ENCODE measurements at regions not wholly inside any gene's neighbourhood (a gene's known extent, or its start where the extent isn't known, plus 50 kb on each side); places are given as distances from the start of the nearest gene placed in this dataset.

DNA sequence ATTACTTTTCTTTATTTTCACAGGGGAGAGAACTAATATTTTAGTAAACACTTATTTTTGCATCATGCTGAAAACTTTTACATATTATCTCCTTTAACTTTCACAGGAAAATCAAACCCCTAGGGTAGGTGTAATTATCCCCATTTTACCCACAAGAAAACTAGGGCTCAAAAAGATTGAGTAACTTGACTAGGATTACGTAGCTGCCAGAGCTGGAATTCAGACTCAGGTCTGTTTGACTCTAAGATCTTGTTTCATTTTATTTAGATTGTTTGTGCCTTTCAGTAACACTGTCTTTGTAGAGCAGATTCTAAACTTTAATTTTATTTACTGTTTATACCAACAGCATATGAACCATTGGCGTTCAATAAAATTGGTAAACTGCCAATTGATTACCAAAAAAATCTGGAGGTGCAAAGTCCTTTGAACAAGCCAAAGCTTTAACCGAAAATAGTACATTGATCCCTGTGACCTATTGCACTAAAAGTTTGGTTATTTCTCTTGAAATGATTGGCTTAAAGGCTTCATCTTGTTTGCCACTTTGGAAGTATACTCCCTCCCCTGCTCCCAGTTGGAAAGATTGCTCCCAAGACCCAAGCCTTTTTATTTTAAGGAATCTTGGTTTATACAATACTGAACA, 71.0 kb upstream of the WDR26 start:
- DNase-seq: no peak

DNA sequence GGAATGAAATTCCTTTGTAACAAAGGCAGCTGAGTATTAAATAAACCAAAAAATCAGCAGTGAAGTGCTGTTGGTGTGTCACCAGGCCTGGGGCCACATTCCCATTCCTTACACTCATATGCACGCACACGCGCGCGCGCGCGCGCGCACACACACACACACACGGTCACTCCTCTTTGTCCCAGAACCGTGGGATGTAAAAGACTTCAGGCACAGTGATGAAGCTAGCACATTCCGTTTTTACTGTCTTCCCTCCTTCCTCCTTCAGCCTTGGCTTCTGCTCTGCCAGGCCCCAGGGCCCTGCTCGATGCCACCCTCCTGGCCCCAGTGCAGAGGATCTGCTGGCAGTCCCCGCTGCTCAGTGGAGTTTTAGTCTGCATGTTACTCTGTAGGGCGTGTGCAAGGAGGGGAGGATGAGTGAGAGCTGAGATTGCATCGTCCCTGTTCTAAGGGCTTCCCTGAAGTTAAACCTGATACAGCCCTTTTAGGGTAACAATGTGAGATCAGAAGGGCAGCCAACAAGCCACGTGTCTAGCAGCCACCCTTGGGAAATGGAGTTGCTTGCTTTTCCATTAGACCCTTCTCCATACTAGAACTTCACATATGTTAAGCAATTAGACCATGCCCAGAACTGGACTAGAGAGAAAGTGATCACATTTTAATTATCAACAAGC, 71.7 kb upstream of the WDR26 start:
- DNase-seq: no peak

DNA sequence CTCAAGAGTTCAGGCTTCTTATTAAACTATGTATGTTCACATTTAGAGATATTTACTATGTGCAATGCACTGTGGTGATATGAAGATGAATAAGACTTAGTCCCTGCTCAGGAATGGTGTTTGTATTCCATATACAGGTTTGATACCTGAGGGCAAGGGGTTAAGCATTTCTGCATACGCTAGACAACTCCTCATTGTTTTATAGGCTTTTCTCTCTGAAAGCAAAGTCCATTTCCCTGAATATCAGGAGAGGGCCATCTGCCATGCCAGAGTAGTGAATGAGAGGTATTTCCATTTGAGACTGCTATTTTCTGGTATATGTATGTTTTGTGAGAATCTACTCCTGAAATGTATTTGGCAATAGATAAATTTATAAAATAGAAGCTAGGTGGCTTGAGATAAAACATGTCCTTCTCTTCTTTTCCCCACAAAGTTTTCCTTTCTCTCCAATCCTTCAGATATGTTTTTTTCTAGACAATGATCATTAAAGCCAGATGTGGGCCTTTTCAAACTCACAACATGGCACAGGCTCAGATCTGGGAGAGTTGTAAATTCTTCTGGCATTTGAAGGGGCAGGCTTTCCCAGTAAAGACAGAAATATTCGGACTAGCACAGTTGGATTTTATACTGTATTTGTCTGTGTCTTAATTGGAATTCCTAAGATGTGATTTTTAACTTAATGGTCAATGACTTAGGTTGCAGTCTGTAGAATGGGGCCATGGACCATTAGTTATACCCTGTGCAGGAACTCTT, 73.3 kb upstream of the WDR26 start:
- no peak for DNase-seq

DNA sequence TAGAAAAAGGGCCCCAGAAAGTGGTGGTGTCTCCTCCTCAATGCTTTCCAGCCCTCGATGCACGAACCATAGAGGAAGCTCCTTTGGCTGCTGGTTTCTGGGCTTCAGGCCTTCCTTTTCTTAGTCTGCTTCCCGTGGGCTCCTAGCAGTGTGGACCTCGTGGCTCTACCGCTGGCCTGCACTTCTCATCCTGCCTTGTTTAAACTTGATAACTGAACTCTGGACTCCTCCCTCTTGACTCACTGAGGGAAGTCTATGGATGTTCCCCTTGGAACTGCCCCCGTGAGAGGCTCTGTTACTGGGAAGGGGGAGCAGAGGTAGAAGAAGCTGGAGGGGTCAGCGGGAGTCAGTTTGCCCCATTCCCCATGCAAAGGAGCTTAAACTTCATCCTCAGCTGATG, 75.3 kb upstream of the WDR26 start:
- DNase-seq: peak in 1 of 2 donors; percentile 31

DNA sequence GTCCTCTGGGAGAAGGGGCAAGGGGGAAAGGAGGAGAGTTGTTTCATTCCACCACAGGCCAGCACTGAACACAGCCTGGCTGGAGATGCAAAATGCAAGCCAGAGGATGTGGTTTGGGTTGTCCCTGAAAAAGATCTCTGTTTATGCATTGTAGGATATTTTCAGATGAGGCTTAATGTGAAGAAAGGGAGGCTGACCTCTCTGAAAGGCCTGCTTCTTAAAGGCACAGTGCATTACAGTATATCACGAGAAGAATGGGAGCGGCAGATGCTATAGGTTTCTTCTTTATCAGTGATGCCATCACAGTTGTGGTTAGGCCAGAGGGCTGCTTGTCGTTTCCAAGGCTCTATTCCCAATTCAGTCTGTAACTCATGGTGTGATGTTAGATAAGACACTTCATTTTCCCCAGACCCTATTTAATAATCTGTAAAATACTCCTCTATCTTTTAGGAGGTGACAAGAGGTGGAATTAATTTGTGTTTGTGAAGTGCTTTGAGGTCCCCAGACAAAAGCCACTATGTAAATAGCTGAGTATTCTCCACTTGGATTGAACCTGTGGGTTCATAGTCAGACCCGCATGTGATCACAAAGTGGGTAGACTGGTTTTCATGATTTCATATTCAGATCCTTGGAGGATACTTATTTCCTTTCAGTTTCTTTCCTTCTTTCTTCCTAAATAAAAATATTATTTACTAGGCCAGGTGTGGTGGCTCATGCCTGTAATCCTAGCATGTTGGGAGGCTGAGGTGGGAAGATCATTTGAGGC, 76.5 kb upstream of the WDR26 start:
- DNase-seq: no peak

DNA sequence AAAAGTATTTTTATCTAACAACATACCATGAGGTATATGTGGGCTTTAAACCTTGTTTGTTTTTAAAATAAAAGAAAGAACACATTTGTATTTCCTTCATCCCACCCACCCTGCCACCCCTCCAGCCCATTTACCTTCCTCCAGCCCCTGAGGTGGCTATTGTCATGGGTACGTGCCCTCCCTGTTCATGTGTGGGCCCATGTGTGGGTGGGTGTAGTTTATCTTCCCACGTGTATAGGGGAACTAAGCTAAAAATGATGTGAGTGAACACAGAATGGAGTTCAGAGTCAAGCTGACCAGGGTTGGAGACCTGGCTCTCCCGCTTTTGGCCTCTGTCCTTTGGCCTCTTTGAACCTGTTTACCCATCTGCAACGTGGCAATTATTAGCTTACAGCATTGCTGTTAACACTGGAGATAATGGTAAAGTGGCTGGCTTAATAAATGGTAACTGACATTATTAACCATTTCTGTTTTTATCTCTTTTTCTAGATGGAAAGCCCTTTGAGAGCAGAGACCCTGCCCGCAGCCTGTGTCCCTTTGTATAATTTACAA, 78.1 kb upstream of the WDR26 start:
- no peak for DNase-seq

DNA sequence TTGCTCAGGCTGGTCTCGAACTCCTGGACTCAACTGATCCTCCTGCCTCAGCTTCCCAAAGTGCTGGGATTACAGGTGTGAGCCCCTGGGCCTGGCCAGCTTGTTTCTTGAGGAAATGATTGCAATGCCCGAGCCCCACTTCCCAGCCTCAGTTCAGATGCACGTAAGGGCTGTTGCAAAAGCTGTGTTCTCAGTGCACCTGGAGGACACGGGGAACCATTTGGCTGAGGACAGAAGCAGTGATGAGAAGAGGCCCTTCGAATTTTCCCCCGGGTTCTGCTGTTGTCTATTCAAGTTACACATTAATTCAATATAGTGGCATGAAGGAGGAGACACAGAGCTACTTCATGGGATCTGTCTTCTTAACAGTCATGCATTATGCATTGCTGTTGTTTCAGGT, 78.8 kb upstream of the WDR26 start:
- DNase-seq: no peak

DNA sequence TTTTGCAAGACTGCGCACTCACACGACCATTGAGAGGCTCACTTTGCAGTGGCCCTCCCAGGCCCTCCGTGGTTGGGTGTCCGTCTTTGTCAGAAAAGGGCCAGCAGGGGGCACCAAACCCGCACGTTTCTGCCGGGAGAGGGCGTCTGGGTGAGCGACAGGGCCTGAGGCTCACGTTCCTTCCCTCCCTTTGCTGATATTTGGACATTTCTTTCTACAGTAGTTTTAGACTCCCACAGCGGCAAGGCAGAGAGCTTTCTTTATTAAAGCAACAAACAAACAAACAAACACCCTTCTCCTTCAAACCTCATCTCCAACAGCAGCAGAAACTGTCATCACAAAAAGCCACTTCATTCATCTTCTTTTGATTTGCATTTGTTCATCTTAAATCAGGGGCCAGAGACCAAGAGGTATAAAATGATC, 79.2 kb upstream of the WDR26 start:
- DNase-seq: peak; percentile 65 to 99

DNA sequence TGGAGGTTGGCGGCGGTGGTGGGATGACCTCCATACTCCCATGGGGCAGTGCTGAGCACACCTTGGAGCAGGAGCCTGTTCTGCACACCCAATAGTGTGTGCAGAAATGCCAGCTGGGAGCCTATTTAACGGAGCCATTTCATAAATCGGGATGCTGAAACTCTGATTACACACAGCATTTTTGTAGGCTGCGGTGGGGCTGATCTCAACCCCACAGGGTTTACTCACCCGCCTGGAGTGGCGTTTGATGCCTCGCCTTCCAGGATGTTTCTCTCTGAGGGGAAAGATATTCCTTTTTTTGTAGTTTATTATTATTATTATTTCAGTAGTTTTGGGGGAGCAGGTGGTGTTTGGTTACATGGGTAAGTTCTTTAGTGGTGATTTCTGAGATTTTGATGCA, 82.6 kb upstream of the WDR26 start:
- DNase-seq: no peak

DNA sequence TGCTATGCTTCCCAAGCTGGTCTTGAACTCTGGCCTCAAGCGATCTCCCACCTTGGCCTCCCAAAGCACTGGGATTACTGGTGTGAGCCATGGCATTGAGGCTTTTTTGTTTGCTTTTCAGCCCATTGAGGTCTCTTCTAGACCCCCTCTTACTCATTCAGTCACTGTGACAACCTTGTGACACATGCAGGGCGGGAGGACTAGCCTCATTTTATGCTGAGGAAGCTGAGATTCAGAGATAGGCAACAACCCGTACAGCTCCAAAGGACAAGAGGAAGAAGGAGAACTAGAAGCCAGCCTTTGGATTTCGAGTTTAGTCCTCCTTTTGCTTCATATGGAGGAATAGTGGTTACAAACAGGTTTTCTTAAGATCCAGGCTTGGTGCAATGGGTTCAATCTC, 83.9 kb upstream of the WDR26 start:
- DNase-seq: no peak

DNA sequence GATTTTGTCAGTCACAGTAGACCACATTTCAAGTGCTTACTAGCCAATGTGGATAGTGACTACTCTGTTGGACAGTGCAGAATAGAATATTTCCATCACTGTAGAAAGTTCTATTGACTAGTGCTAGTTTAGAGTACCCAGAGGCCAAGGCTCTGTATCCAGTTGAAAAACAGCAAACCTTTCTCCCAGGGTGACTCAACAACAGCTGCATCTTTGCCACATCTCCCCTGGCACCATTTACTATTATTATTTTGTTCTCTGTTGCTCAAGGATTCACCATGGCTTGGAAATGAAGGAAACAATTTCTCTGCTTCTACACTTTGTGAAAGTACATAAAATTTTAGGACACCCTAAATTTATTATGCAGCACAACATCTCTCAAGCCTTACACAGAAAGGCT, 85.3 kb upstream of the WDR26 start:
- DNase-seq: no peak

DNA sequence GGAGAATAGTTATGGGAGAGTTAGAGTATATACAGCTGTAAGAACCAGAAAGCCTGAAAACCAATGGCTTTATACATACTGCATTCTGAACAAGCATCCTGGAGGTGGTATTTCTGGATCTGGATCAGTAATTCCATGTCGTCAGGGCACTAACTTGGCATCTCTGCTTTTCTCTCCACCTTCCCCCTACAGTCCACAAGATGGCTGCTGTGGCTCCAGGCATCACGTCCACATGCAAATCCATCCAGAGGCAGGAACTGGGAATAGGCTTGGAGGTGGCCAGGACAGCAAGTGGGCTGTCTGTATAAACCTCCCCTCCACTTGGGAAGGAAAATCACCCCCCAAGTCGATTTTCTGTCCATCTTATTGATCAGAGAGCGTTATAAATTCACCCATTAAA, 86.2 kb upstream of the WDR26 start:
- DNase-seq: no peak

DNA sequence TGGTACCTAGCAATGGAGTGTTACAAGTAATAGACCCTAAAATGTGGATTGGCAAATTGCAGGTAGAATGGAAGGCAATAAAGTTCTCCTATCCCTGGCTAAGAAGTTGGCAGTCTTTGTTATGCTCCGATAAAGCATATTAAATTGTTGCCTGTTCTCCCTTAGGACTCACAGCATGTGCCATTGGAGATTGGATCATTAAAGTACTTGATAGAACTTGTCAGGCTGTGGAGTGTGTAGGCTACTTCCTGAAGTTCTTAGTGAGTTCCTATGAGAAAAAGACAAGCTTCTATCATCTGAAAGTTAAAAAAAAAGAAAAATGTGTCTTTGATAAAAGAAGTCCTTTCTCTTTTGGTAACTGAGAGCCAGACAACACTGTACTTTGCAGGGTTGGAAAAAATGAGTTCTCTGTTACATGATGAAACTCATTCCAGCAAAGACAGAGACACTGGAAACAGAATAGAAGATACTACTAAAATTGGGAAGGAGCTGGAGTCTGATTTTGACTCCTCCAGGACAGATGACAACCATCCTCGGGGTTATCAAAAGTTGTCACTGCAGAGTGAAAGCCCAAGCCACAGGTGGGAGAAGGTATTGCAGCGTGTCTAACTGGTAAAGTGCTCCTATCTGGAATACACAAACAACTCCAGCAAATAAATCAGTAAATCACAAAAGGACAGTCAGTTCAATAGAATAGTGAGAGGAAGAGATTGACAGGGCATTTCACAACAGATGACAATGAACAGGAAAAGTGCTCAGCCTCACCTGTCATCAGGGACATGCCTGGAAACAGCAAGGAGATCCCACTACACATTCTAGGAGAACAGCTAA, 87.5 kb upstream of the WDR26 start:
- no peak for DNase-seq

DNA sequence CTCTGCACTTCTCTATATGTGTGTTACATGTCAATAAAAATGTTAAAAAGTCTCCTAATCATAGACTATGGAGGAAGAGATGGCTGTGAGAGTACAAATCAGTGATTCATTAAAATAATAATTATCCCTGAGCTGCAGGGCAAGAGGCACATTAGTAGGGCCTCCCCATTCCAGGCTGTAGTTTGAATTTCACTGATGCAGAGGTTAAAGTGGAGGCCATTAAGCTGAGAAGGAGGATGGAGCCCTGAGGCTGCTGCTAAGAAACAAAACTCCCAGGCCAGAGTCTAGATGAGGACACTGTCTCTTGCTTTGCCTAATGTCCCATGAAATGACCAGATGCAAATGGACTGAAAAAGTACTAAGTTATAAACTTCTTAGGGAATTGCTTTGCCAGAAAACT, 89.1 kb upstream of the WDR26 start:
- DNase-seq: no peak

DNA sequence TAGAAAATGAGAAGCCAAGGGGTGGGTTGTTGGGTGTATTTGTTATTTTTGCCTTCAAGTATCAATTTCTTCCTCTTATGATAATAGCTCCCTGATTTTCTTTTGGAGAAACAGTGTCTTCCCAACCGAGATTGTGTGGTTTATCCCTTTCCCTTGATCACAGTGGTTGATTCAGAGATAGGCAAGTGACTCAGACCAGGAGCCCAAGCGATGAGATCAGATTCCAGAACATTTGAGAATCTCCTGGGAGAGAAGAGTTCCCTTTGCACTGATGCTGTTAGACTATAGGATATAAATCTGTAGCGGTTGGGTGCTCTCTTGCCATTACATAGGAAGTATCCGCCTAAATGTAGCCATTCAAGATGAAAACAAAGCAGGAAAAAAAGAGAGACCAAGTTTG, 90.1 kb upstream of the WDR26 start:
- DNase-seq: no peak

DNA sequence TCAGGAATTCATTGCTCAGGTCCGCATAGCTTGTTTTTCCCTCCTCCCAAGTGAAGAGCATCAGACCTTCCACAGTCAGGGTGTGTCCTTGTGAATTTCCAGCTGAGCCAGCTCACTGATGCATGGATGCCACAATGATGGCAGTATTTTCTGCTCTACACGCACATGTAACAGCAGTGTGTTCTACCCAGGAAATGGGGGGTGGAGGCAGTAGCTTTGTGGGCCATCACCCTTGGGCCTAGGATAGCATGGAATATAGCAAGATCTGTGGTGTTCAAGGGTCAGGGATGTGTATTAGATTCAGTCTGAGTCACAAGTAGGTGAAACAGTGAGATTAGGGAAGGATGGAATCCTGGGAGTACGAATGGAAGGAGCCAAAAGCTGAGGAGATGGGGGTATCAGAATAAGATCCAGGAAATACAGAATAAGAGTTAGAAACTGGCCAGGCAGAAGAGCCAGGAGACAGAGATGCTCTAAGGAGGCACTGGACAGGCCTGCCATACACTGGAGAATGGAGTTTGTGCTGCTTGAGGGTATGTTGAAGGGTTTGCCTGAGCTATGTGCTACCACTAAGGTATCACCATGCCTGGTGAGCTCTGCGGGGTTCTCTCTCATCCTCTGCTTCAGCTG, 90.6 kb upstream of the CNIH3 start:
- DNase-seq: no peak

DNA sequence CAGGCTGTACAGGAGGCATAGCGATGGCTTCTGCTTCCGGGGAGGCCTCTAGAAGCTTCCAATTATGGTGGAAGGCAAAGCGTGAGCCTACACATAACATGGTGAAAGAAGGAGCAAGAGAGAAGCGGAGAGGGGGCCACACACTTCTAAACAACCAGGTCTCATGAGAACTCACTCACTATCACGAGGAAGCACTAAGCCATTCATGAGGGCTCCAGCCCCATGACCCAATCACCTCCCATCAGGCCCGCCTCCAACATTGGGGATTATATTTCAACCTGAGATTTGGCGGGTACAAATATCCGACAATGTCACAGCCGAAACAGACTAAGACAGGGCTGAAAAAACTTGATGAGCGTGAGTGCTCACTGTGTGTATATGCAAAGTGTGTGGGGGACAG, 89.3 kb upstream of the CNIH3 start:
- DNase-seq: no peak

DNA sequence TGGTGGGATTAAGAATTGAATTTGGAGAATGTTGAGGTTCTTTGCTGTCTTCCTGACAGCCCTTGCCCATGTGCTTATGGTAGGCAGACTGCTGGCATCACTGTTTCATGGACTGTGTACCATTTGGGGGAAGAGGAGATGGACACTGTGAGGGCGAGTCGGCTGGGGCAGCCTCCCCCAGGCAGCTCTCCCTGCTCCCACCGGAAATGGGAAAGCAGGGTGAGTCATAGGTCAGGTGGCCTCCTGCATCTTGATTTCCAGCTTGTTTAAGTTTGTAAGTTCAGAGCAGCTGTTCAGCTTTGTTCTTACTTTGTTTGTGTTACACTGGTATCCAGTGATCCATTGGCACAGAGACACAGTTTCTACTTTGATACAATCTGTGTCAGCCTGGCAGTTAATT, 87.2 kb upstream of the CNIH3 start:
- DNase-seq: no peak

DNA sequence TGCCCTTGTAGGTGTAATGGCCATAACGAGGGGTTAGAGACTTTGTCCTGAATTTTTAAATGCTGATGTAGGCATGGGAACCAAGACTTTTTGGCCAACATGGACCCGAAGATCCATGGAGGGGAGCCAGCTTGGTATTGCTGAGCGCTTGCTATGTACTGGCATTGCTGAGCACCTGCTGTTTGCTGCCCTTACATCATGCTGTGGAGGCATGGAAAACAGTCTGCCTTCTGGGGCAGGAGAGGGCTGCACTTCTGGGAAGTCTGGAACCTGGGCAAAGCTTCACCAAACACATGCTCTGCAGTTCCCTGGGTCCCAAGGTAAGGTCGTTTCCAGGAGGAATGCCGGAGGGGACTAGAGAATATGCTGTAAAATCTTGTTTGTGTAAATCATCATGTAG, 86.3 kb upstream of the CNIH3 start:
- DNase-seq: no peak

DNA sequence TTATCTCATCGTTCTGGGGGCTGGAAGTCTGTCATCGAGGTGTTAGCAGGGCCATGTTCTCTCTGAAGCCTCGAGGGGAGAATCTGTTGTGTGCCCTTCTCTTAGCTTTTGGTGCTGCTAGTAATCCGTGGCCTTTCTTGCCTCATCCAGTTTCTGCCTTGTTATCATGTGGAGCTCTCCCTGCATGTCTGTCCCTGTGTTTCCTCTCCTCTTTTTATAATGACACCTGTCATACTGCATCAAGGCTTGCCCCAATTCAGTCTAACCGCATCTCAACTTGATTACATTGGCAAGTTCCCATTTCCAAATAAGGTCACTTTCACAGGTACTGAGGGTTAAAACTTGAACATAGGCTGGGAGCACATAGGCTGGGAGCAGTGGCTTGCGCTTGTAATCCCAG, 82.6 kb upstream of the CNIH3 start:
- no peak for DNase-seq

DNA sequence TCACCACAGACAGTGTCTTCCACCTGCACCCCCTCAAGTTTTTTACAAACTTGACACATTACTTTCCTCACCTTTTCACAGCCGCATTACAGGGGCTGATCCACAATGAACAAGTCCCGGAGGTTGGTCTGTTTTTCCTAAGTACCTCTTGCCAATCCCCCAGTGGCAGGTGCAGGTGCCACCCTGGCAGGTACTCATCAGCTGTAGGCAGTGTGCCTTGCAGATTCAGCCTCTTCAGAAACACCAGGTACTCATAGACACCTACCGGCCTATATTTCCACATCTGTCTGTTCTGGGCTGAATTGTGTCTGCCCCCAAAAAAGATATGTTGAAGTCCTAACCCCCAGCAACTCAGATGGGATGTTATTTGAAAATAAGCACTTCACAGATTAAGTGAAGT, 81.4 kb upstream of the CNIH3 start:
- no peak for DNase-seq

DNA sequence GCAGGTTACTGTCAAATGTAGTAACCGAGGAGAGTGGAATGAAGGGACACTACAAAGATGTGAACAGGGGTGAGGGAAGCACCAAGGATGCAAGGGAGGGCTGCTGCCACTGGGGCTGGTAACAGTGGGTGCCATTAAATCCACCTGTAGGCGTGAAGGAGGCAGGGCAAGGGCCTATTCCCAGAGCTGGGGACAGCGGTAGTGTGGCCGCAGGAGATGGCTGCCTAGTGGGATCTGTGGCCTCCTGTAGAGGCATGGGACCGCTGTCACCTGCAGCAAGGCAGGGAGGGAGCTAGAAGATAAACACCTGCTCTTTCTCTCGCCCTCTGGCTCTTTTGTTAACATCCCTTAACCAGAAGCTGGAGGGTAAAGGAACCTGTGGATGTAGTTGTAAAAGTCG, 80.5 kb upstream of the CNIH3 start:
- DNase-seq: no peak
